Activated naive CD4-positive, alpha-beta T cell treated with anti-CD3 and anti-CD28 coated beads for 36 hours (primary cell): ENCODE measurements at regions not wholly inside any gene's neighbourhood (a gene's known extent, or its start where the extent isn't known, plus 50 kb on each side); places are given as distances from the start of the nearest gene placed in this dataset.
"Not testable (repeated sequence)": the region's sequence is repeated elsewhere in the genome, so short reads cannot be mapped to it uniquely, and the experiment has no call there.

ENCODE experiments used
- CTCF ChIA-PET: fragments of 350-600 bp; sonication (Branson Sonifier 250); formaldehyde crosslinking; loops from one replicate; lab custom pipeline; 2021; ENCODE audit warnings: antibody characterized with exemption; lab: Charles Lee
- DNase-seq: peaks from one replicate; pipeline ENCODE4 v3.0.0-alpha.2; 2020
- H3K27ac Mint-ChIP-seq: one replicate; pipeline ENCODE4 v1.8.0; 2021; ENCODE audit warnings: mild to moderate bottlenecking, mixed read lengths
- H3K27me3 Mint-ChIP-seq: one replicate; pipeline ENCODE4 v1.8.0; 2021; ENCODE audit warnings: low read depth, mixed read lengths
- H3K36me3 Mint-ChIP-seq: one replicate; pipeline ENCODE4 v1.8.0; 2021; ENCODE audit warnings: low read depth, mixed read lengths
- H3K4me1 Mint-ChIP-seq: one replicate; pipeline ENCODE4 v1.8.0; 2021; ENCODE audit warnings: low read depth, mixed read lengths
- H3K4me3 Mint-ChIP-seq: one replicate; pipeline ENCODE4 v1.8.0; 2021; ENCODE audit warnings: mild to moderate bottlenecking, moderate library complexity, mixed read lengths
- H3K9me3 Mint-ChIP-seq: one replicate; pipeline ENCODE4 v1.8.0; 2021; ENCODE audit warnings: mixed read lengths
- intact Hi-C: fragments of 100-400 bp; cut with micrococcal nuclease; formaldehyde crosslinking; loops from one replicate; pipeline ENCODE4 v1.15.1; 2023

DNA sequence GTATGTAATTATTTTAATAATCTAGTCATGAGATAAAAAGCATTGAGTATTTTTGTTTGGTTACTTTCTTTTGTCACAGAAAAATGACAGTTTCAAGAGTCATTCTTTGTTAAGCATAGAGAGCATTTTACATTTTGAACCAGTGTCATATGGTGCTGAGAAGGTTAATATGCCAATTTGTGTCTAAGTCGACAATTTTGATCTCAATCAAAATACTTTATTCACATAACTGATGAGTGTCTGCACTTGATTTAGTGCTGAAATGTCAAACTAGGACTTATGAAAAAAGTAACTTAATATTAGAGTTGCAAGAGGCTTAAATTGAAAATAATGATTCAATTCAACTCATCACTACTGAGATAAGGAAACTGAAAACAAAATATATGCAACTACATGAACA lies 1804.6 kb upstream of the ACO1 start:
- CTCF ChIA-PET, result no interaction called here
- Mint-ChIP-seq H3K9me3 (no peaks in the 10 kb centered on the region), H3K36me3 (no peaks in the 10 kb centered on the region), H3K27me3 (no peaks in the 10 kb centered on the region), H3K4me1 (no peaks in the 10 kb centered on the region), H3K4me3 (no peak overlapping the region), H3K27ac (no peak overlapping the region)
- no peak for DNase-seq
- intact Hi-C loops, result no loop called here

DNA sequence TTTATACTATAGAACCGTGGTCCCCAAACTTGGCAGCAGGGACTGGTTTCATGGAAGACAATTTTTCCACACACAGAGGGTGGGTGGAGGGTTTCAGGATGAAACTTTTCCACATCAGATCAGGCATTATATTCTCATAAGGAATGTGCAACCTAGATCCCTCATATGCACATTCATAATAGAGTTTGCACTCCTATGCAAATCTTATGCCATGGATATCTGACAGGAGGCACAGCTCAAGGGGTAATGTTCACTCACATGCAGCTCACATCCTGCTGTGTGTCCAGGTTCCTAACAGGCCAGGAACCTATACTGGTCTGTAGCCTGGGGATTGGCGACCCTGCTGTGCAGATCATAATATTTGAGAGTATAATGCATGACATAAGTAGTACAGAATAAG lies 1802.2 kb upstream of the ACO1 start:
- no peak overlapping the region for H3K27ac Mint-ChIP-seq
- H3K9me3 Mint-ChIP-seq, result no peaks in the 10 kb centered on the region
- H3K4me1 Mint-ChIP-seq, result no peaks in the 10 kb centered on the region
- no peak overlapping the region for H3K4me3 Mint-ChIP-seq
- DNase-seq, result no peak
- no peaks in the 10 kb centered on the region for H3K27me3 Mint-ChIP-seq
- intact Hi-C loops, result no loop called here
- CTCF ChIA-PET, result no interaction called here
- H3K36me3 Mint-ChIP-seq, result no peaks in the 10 kb centered on the region

DNA sequence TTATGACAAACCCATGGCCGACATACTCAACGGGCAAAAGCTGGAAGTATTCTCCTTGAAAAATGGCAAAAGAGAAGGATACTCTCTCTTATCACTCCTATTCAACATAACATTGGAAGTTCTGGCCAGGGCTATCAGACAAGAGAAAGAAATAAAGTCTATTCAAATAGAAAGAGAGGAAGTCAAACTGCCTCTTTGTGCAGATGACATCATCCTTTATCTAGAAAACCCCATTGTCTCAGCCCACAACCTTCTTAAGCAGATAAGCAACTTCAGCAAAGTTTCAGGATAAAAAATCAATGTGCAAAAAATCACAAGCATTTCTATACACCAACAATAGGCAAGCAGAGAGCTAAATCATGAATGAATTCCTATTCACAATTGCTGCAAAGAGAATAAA lies 1799.9 kb upstream of the ACO1 start:
- intact Hi-C loops, result no loop called here
- DNase-seq, result no peak
- Mint-ChIP-seq H3K4me1 (no peaks in the 10 kb centered on the region), H3K9me3 (no peaks in the 10 kb centered on the region), H3K36me3 (no peaks in the 10 kb centered on the region), H3K27me3 (no peaks in the 10 kb centered on the region), H3K27ac (no peak overlapping the region), H3K4me3 (no peak overlapping the region)
- CTCF ChIA-PET, result no interaction called here

DNA sequence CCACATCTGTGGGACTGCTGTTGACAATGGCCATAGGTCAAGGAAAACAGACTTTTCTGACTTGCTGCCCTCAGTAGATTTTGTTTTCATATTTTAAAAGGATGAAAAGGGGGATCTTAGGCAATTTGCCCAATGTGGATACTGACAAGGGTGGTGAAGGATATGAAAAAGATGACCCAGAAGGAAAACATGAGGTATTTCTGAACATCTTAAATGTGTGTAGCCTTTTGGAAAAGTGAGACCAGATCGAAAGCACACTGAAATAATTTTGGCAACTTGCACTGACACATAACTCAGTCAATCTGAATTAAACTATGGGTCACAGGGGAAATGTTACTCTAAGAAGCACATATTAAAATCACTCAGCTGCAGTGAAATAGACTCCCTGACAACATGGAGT lies 1793.0 kb upstream of the ACO1 start:
- intact Hi-C loops, result no loop called here
- H3K27ac Mint-ChIP-seq, result no peak overlapping the region
- H3K36me3 Mint-ChIP-seq, result no peaks in the 10 kb centered on the region
- H3K4me3 Mint-ChIP-seq, result no peak overlapping the region
- no peak for DNase-seq
- CTCF ChIA-PET, result no interaction called here
- no peaks in the 10 kb centered on the region for H3K27me3 Mint-ChIP-seq
- H3K9me3 Mint-ChIP-seq, result no peaks in the 10 kb centered on the region
- no peaks in the 10 kb centered on the region for H3K4me1 Mint-ChIP-seq

DNA sequence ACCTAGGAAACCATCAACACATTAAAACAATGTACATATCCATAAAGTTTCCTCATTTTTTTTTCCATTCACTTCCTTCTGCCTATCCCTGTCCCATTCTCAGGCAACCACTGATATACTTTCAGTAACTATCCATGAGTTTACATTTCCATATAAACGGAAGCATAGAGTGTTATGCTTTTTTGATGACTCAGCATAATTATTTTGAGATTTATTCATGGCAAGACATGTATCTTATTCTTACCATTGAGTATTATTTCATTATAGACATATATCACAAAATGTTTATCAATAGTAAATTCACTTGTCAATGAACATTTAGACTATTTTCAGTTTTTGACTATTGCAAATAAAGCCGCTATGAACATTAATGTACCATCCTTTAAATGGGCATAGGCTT lies 1786.8 kb upstream of the ACO1 start:
- CTCF ChIA-PET, result no interaction called here
- DNase-seq, result no peak
- Mint-ChIP-seq H3K4me3 (no peak overlapping the region), H3K4me1 (no peaks in the 10 kb centered on the region), H3K27me3 (no peaks in the 10 kb centered on the region), H3K36me3 (no peaks in the 10 kb centered on the region), H3K27ac (no peak overlapping the region), H3K9me3 (peaks cover 2% of the 10 kb centered on the region)
- intact Hi-C loops, result no loop called here

DNA sequence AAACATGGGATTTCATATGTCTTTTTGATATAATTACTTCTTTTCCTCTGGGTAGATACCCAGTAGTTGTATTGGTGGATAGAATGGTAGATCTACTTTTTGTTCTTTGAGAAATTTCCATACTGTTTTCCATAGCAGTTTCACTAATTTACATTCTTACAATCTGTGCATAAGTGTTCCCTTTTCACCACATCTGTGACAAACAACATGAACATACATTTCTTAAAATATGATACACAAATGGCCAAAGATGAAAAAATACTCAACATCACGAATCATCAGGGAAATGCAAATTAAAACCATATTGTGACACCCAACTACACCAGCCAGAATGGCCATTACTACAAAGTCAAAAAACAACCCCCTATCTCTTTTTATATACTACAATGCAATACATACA lies 1778.5 kb upstream of the ACO1 start:
- Mint-ChIP-seq H3K27ac (no peak overlapping the region), H3K4me1 (no peaks in the 10 kb centered on the region), H3K27me3 (no peaks in the 10 kb centered on the region), H3K9me3 (peaks cover 4% of the 10 kb centered on the region), H3K4me3 (no peak overlapping the region), H3K36me3 (no peaks in the 10 kb centered on the region)
- CTCF ChIA-PET, result no interaction called here
- DNase-seq, result no peak
- intact Hi-C loops, result no loop called here

DNA sequence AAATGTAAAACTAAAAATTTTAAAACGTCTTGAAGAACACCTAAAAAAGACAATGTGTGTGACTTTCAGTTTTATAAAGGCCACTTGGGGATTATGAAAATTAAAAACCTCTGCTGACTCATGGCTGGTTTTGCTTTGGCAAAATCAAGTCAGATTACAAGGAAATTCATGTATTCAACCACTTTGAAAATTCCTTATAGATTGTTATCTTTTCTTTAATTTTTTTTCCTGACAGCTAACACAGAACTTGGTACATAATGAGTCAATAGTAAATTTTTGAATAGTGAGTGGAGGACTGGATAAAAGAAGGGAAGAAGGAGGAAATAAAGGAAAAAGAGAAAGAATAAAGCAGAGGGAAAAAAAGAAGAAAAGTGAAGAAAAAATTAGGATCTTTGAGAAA lies 1774.7 kb upstream of the ACO1 start:
- Mint-ChIP-seq H3K36me3 (no peaks in the 10 kb centered on the region), H3K4me3 (no peak overlapping the region), H3K4me1 (no peaks in the 10 kb centered on the region), H3K9me3 (no peaks in the 10 kb centered on the region), H3K27ac (no peak overlapping the region), H3K27me3 (no peaks in the 10 kb centered on the region)
- intact Hi-C loops, result no loop called here
- CTCF ChIA-PET, result no interaction called here
- DNase-seq, result no peak

DNA sequence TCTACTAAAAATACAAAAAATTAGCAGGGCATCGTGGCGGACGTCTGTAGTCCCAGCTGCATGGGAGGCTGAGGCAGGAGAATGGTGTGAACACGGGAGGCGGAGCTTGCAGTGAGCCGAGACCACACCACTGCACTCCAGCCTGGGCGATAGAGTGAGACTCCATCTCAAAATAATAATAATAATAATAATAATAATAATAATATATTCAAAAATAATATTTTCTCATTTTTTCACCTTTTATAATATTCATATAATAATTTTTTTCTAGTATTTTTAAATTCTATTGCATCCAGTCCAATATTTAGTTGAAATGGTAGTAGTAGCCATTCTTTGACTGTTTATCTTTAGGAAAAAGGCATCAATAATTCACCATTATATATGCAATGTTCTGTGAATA lies 1767.7 kb upstream of the ACO1 start:
- H3K27ac Mint-ChIP-seq, H3K36me3 Mint-ChIP-seq, H3K4me1 Mint-ChIP-seq, DNase-seq, CTCF ChIA-PET, H3K4me3 Mint-ChIP-seq, H3K27me3 Mint-ChIP-seq, intact Hi-C loops, H3K9me3 Mint-ChIP-seq: not testable (repeated sequence)

DNA sequence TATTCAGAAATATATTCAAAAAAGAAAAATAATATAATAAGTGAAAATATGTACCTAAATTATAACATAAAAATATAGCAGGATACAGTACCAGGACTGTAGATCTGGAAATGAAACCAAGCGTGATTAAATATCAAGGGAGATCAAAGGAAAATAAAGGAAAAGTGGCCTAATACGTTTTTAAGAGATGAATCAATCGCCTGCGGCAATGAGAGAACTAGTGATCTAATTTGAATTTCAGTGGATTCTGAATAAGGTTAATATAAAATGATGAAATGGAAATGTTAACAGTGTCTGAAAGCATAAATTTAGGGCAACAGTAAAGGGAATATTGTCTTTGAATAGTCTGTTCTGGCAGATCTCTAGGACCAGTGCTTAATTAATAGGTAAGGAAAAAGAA lies 1761.9 kb upstream of the ACO1 start:
- no peak overlapping the region for H3K27ac Mint-ChIP-seq
- intact Hi-C loops, result no loop called here
- CTCF ChIA-PET, result no interaction called here

DNA sequence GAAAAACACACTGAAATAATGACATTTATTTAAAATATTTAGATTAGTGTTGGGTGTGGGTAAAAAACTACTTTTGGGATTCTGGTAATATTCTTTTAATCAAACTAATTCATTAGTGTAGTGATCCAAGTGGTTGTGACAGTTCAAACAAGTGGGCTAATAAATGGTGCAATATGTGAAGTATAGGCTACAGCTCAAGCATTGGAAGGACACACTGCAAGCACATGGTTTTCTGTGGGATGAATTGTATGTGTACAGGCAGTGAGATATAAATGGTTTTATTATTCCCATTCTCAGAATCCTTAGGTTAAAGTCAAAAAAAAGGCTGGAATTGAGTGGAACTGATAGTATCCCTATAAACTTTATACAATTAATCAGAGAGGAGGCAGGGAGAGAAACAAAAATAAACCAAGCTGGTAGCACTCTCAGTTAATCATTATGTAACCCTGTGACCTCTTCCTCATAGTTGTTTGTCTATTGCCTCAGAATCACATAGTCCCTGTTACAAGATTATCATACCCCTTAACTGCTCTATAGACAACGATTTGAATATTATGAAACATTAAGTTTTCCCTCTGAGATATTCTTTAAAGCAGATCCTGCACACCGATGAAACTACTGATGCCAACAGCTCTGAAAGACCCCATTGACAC lies 1755.4 kb upstream of the ACO1 start:
- H3K27me3 Mint-ChIP-seq, result no peaks in the 10 kb centered on the region
- H3K36me3 Mint-ChIP-seq, result no peaks in the 10 kb centered on the region
- intact Hi-C loops, result no loop called here
- H3K4me3 Mint-ChIP-seq, result no peak overlapping the region
- H3K4me1 Mint-ChIP-seq, result no peaks in the 10 kb centered on the region
- no peak overlapping the region for H3K27ac Mint-ChIP-seq
- no peaks in the 10 kb centered on the region for H3K9me3 Mint-ChIP-seq
- CTCF ChIA-PET, result no interaction called here
- DNase-seq, result no peak

More for the DNA sequence above, 1761.9 kb upstream of the ACO1 start:
- Mint-ChIP-seq H3K4me1 (no peaks in the 10 kb centered on the region), H3K9me3 (no peaks in the 10 kb centered on the region), H3K4me3 (no peak overlapping the region), H3K36me3 (no peaks in the 10 kb centered on the region), H3K27me3 (peaks cover 2% of the 10 kb centered on the region)
- DNase-seq, result no peak

DNA sequence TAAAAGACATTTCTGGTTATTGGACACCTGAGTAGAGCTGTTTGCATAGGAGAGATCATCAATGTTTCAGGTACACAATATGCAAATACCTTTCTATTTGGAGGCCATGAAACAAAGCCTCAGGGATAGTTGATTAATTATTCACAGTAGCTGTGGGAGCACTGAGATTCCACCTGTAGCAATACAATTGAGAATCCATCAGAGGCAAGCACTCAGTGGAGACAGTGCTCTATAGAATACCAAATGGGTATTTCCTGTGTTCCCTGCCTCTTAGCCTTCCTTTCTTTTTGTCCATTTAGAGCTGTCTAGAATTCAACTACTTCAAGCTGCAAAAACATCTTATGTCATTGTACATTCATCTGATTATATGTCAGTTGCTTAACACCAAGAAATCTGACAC lies 1754.0 kb upstream of the ACO1 start:
- Mint-ChIP-seq H3K27me3 (no peaks in the 10 kb centered on the region), H3K4me1 (no peaks in the 10 kb centered on the region), H3K27ac (no peak overlapping the region), H3K4me3 (no peak overlapping the region), H3K9me3 (no peaks in the 10 kb centered on the region), H3K36me3 (no peaks in the 10 kb centered on the region)
- DNase-seq, result no peak
- intact Hi-C loops, result no loop called here
- CTCF ChIA-PET, result no interaction called here

DNA sequence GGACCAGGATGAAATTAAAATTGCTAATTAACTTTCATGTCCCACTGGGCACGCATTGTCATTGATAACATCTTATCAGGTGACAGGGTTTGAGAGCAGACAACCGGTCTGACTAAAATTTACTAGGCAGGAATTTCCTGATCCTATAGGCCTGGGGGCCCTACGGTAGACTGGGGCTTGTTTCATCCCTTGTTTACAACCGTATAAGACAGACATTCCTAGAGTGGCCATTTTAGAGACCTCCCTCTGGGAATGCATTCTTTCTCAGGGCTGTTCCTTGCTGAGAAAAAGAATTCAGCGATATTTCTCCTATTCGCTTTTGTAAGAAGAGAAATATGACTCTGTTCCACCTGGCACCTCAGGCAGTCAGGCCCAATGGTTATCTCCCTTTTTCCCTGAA lies 1737.8 kb upstream of the ACO1 start:
- H3K36me3 Mint-ChIP-seq, intact Hi-C loops, CTCF ChIA-PET, H3K27me3 Mint-ChIP-seq, H3K27ac Mint-ChIP-seq, DNase-seq, H3K4me3 Mint-ChIP-seq, H3K4me1 Mint-ChIP-seq: not testable (repeated sequence)
- peaks cover 10% of the 10 kb centered on the region for H3K9me3 Mint-ChIP-seq

DNA sequence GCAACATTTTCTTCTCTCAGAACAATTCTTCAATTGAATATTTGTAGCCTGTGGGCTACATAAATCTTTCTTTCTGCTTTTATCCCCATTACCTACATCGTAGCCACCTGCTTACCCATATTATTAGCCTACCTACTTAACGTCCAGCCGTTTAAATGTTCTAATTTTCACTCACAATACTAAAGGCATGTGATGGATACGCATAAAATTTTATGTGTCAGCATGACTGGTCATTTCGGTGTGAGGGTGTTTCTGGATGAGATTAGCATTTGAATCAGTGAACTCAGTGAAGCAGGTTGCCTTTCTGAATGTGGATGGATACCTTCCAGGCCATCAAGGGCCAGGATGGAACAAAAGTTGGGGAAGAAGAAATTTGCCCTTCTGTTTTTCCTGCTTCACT lies 1722.5 kb upstream of the ACO1 start:
- Mint-ChIP-seq H3K27ac (no peak overlapping the region), H3K36me3 (no peaks in the 10 kb centered on the region), H3K4me1 (no peaks in the 10 kb centered on the region), H3K9me3 (no peaks in the 10 kb centered on the region), H3K27me3 (no peaks in the 10 kb centered on the region), H3K4me3 (no peak overlapping the region)
- CTCF ChIA-PET, result no interaction called here
- no peak for DNase-seq
- intact Hi-C loops, result no loop called here
